Neural cell (in vitro differentiated cells): ENCODE measurements at regions not wholly inside any gene's neighbourhood (a gene's known extent, or its start where the extent isn't known, plus 50 kb on each side); places are given as distances from the start of the nearest gene placed in this dataset.

ENCODE experiments used
- H2AFZ ChIP-seq: fragments of 200-600, 300-800 bp; sonication (generic), shearing (Covaris generic); 2 replicates; pipeline ENCODE4 v1.6.0; 2014; ENCODE audit warnings: low read depth, mild to moderate bottlenecking, antibody characterized with exemption, low read length, moderate library complexity
- H3F3A ChIP-seq: fragments of 200-600 bp; shearing (Covaris generic); 2 replicates; pipeline ENCODE4 v1.6.1; 2016; ENCODE audit warnings: mild to moderate bottlenecking, moderate library complexity, mixed read lengths, antibody characterized with exemption, low read length; ENCODE audit not compliant: insufficient read depth, poor library complexity, severe bottlenecking
- H3K27ac ChIP-seq: fragments of 200-600, 300-800 bp; sonication (generic), shearing (Covaris generic); 2 replicates; pipeline ENCODE4 v1.5.1; 2014; ENCODE audit warnings: mild to moderate bottlenecking, low read length, moderate library complexity
- H3K27me3 ChIP-seq: fragments of 300-800, 200-600 bp; sonication (generic), shearing (Covaris generic); 2 replicates; pipeline ENCODE4 v1.6.0; 2014; ENCODE audit warnings: mild to moderate bottlenecking, low read depth, low read length, moderate library complexity; ENCODE audit not compliant: insufficient read depth
- H3K36me3 ChIP-seq: fragments of 300-800, 200-600 bp; sonication (generic), shearing (Covaris generic); 2 replicates; pipeline ENCODE4 v1.5.1; 2014; ENCODE audit warnings: mild to moderate bottlenecking, antibody characterized with exemption, low read length, moderate library complexity; ENCODE audit not compliant: insufficient read depth
- H3K4me2 ChIP-seq: fragments of 300-800, 200-600 bp; sonication (generic), shearing (Covaris generic); 2 replicates; pipeline ENCODE4 v1.6.0; 2014; ENCODE audit warnings: mild to moderate bottlenecking, low read length
- H3K4me3 ChIP-seq: fragments of 300-800, 200-600 bp; sonication (generic), shearing (Covaris generic); 2 replicates; pipeline ENCODE4 v1.5.1; 2014; ENCODE audit warnings: mild to moderate bottlenecking, low read length, moderate library complexity
- H3K79me2 ChIP-seq: fragments of 200-600 bp; shearing (Covaris generic); replicated peaks from 2 replicates; pipeline ENCODE4 v1.6.0; 2014; ENCODE audit warnings: mild to moderate bottlenecking, low read length, moderate library complexity; ENCODE audit not compliant: insufficient read depth
- H3K9ac ChIP-seq: fragments of 300-800, 200-600 bp; sonication (generic), shearing (Covaris generic); 2 replicates; pipeline ENCODE4 v1.6.1; 2016; ENCODE audit warnings: mild to moderate bottlenecking, low read length, mixed read lengths
- H3K9me2 ChIP-seq: fragments of 200-600 bp; shearing (Covaris generic); 2 replicates; pipeline ENCODE4 v1.6.1; 2016; ENCODE audit warnings: mild to moderate bottlenecking, low read length, mixed read lengths; ENCODE audit not compliant: insufficient read depth
- H3K9me3 ChIP-seq: fragments of 200-600, 300-800 bp; sonication (generic), shearing (Covaris generic); 2 replicates; pipeline ENCODE4 v1.6.1; 2016; ENCODE audit warnings: mild to moderate bottlenecking, mixed run types, low read length, moderate library complexity, mixed read lengths
- H4K20me1 ChIP-seq: fragments of 200-600 bp; shearing (Covaris generic); 2 replicates; pipeline ENCODE4 v1.6.1; 2016; ENCODE audit warnings: mild to moderate bottlenecking, mixed run types; ENCODE audit not compliant: insufficient read depth
- CTCF ChIP-seq: fragments of 450-650 bp; IDR thresholded peaks from 2 replicates; pipeline ENCODE4 v1.5.1; 2014; ENCODE audit warnings: antibody characterized with exemption, mild to moderate bottlenecking, moderate library complexity; ENCODE audit not compliant: poor library complexity, severe bottlenecking
- EP300 ChIP-seq: fragments of 450-650 bp; conservative IDR thresholded peaks from 2 replicates; pipeline ENCODE4 v1.6.1; 2014; ENCODE audit warnings: antibody characterized with exemption, mild to moderate bottlenecking, moderate library complexity; ENCODE audit not compliant: poor library complexity, severe bottlenecking
- EZH2 ChIP-seq: fragments of 200-600, 300-800 bp; shearing (Covaris generic), sonication (generic); IDR thresholded peaks from 2 replicates; pipeline ENCODE4 v1.6.1; 2014; ENCODE audit warnings: antibody characterized with exemption, low read length, borderline replicate concordance, mild to moderate bottlenecking; ENCODE audit not compliant: insufficient read depth, poor library complexity, severe bottlenecking
- MXI1 ChIP-seq: fragments of 450-650 bp; conservative IDR thresholded peaks from 2 replicates; pipeline ENCODE4 v1.6.1; 2014; ENCODE audit warnings: antibody characterized with exemption, mild to moderate bottlenecking; ENCODE audit not compliant: poor library complexity, severe bottlenecking
- POLR2AphosphoS5 ChIP-seq: IDR thresholded peaks from 2 replicates; pipeline ENCODE4 v1.6.1; 2012
- RAD21 ChIP-seq: fragments of 450-650 bp; conservative IDR thresholded peaks from 2 replicates; pipeline ENCODE4 v1.6.1; 2014; ENCODE audit warnings: antibody characterized with exemption, mild to moderate bottlenecking, moderate library complexity
- REST ChIP-seq: IDR thresholded peaks from 2 replicates; pipeline ENCODE4 v1.6.1; 2012; ENCODE audit warnings: borderline replicate concordance
- SMC3 ChIP-seq: fragments of 450-650 bp; conservative IDR thresholded peaks from 2 replicates; pipeline ENCODE4 v1.6.1; 2014; ENCODE audit warnings: antibody characterized with exemption, mild to moderate bottlenecking, moderate library complexity; ENCODE audit not compliant: poor library complexity
- TAF1 ChIP-seq: IDR thresholded peaks from 2 replicates; pipeline ENCODE4 v1.6.1; 2012; ENCODE audit warnings: low read depth

DNA sequence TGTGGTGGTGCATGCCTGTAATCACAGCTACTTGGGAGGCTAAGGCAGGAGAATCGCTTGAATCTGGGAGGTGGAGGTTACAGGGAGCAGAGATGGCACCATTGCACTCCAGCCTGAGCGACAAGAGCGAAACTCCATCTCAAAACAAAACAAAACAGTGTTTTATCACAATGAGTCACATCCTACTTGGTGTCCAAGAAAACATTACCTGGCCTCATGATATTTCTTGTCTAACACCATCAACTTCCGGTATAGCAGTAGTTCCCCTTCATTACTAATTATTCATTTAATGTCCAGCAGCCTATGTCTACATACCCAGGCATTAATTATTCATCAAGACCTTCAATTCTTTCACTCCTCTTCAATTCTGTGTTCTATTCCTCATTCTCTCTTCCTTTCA is 115.5 kb downstream of the CCDC59 start:
- Histone ChIP-seq H2AFZ (no peak overlapping the region), H3K27ac (no peak overlapping the region), H3K4me2 (no peak overlapping the region), H3K9ac (no peak overlapping the region), H3F3A (no peaks in the 10 kb centered on the region), H4K20me1 (no peaks in the 10 kb centered on the region), H3K4me3 (no peak overlapping the region), H3K9me3 (no peaks in the 10 kb centered on the region), H3K36me3 (no peaks in the 10 kb centered on the region), H3K79me2 (no peaks in the 10 kb centered on the region), H3K9me2 (no peaks in the 10 kb centered on the region), H3K27me3 (no peaks in the 10 kb centered on the region)
- TF ChIP-seq MXI1 (no peak), SMC3 (no peak), EZH2 (no peak), RAD21 (no peak), TAF1 (no peak)

DNA sequence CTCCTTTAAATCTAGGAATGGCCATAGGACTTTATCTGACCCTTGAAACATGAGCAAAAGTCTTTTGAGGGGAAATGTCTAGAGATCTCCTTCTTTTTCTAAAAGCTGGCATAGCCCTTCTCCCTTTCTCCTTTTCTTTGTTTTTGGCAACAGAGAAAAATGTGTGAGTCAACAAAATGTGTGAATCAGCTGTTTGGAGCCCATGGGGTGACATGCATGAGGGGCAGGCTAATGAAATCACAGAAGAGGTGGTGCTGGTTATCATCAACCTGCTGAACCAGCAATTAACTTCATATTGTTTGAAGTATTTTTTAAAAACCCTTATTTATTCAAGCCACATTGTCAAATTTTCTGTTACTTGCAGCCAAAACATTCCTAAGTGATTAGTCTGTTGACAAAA is 132.3 kb downstream of the CCDC59 start:
- no peaks in the 10 kb centered on the region for H3F3A ChIP-seq
- no peak overlapping the region for H3K9ac ChIP-seq
- no peaks in the 10 kb centered on the region for H3K79me2 ChIP-seq
- no peaks in the 10 kb centered on the region for H3K36me3 ChIP-seq
- TF ChIP-seq REST (no peak), SMC3 (no peak), POLR2AphosphoS5 (no peak), TAF1 (no peak), CTCF (no peak), EP300 (no peak), EZH2 (no peak), MXI1 (no peak), RAD21 (no peak)
- no peaks in the 10 kb centered on the region for H4K20me1 ChIP-seq
- no peaks in the 10 kb centered on the region for H3K27me3 ChIP-seq
- no peak overlapping the region for H2AFZ ChIP-seq
- H3K4me2 ChIP-seq = no peak overlapping the region
- H3K27ac ChIP-seq = no peak overlapping the region
- H3K9me2 ChIP-seq = no peaks in the 10 kb centered on the region
- no peaks in the 10 kb centered on the region for H3K9me3 ChIP-seq
- no peak overlapping the region for H3K4me3 ChIP-seq

- Histone ChIP-seq H3K9me2 (no peaks in the 10 kb centered on the region), H3K4me3 (no peak overlapping the region), H4K20me1 (no peaks in the 10 kb centered on the region), H2AFZ (no peak overlapping the region), H3K27me3 (no peaks in the 10 kb centered on the region), H3K9ac (no peak overlapping the region), H3F3A (no peaks in the 10 kb centered on the region), H3K9me3 (no peaks in the 10 kb centered on the region), H3K36me3 (no peaks in the 10 kb centered on the region), H3K27ac (no peak overlapping the region), H3K4me2 (no peak overlapping the region), H3K79me2 (no peaks in the 10 kb centered on the region)
- no peak for TF ChIP-seq EZH2
- TF ChIP-seq MXI1 = no peak
- TF ChIP-seq SMC3 = no peak
Measured at GRCh38 chr12:82223426-82223825, 134.8 kb downstream of the CCDC59 start.
